Memory B cell (primary cell): ENCODE measurements at regions not wholly inside any gene's neighbourhood (a gene's known extent, or its start where the extent isn't known, plus 50 kb on each side); places are given as distances from the start of the nearest gene placed in this dataset.

Experiments
- ATAC-seq: fragments of 150-1000 bp; cut with Tn5 transposase; 2 replicates; pipeline ENCODE4 v1.10.0; 2021; ENCODE audit warnings: low read depth, mild to moderate bottlenecking, moderate library complexity
- DNase-seq, 2 donors: peaks; one replicate each; pipeline ENCODE4 v3.0.0; 2022; ENCODE audit warnings: low spot score in 2 of 2
- H3K27ac Mint-ChIP-seq: one replicate; pipeline ENCODE4 v1.8.0; 2022; ENCODE audit warnings: mild to moderate bottlenecking, moderate library complexity, mixed read lengths
- H3K27me3 Mint-ChIP-seq: one replicate; pipeline ENCODE4 v1.8.0; 2022; ENCODE audit warnings: mixed read lengths
- H3K36me3 Mint-ChIP-seq: one replicate; pipeline ENCODE4 v1.8.0; 2022; ENCODE audit warnings: mild to moderate bottlenecking, mixed read lengths
- H3K4me1 Mint-ChIP-seq: one replicate; pipeline ENCODE4 v1.8.0; 2022; ENCODE audit warnings: mixed read lengths
- H3K4me3 Mint-ChIP-seq: one replicate; pipeline ENCODE4 v1.8.0; 2022; ENCODE audit warnings: mild to moderate bottlenecking, moderate library complexity, mixed read lengths
- H3K9me3 Mint-ChIP-seq: one replicate; pipeline ENCODE4 v1.8.0; 2022; ENCODE audit warnings: mixed read lengths

GRCh38 chr2:39587641-39588040 lies 78.1 kb upstream of the TMEM178A start:
- Mint-ChIP-seq H3K4me1 (no peaks in the 10 kb centered on the region), H3K36me3 (peaks cover 2% of the 10 kb centered on the region), H3K27ac (no peak overlapping the region), H3K4me3 (no peak overlapping the region), H3K27me3 (peaks cover 12% of the 10 kb centered on the region), H3K9me3 (peaks cover 1% of the 10 kb centered on the region)
- DNase-seq (no peak), ATAC-seq (no peak)

- ATAC-seq: no peak
- no peak overlapping the region for H3K27ac Mint-ChIP-seq
- no peak for DNase-seq
Observed at GRCh38 chr2:39593439-39594393, 72.0 kb upstream of the TMEM178A start.

GRCh38 chr2:39595116-39595515 lies 70.6 kb upstream of the TMEM178A start:
- ATAC-seq: no peak
- H3K27ac Mint-ChIP-seq: no peak overlapping the region
- peaks cover 7% of the 10 kb centered on the region for H3K27me3 Mint-ChIP-seq
- no peaks in the 10 kb centered on the region for H3K36me3 Mint-ChIP-seq
- H3K4me1 Mint-ChIP-seq: no peaks in the 10 kb centered on the region
- H3K9me3 Mint-ChIP-seq: no peaks in the 10 kb centered on the region
- DNase-seq: no peak
- no peak overlapping the region for H3K4me3 Mint-ChIP-seq

More at GRCh38 chr2:39593439-39594393, 72.0 kb upstream of the TMEM178A start:
- Mint-ChIP-seq H3K4me1 (no peaks in the 10 kb centered on the region), H3K27me3 (peaks cover 7% of the 10 kb centered on the region), H3K36me3 (no peaks in the 10 kb centered on the region), H3K4me3 (no peak overlapping the region), H3K9me3 (no peaks in the 10 kb centered on the region)

- H3K4me3 Mint-ChIP-seq: no peak overlapping the region
- no peak overlapping the region for H3K27ac Mint-ChIP-seq
- no peaks in the 10 kb centered on the region for H3K9me3 Mint-ChIP-seq
- ATAC-seq (no peak), DNase-seq (no peak)
- H3K27me3 Mint-ChIP-seq: no peaks in the 10 kb centered on the region
- H3K36me3 Mint-ChIP-seq: no peaks in the 10 kb centered on the region
- no peaks in the 10 kb centered on the region for H3K4me1 Mint-ChIP-seq
Observed at GRCh38 chr2:39597314-39597713, 68.4 kb upstream of the TMEM178A start.

GRCh38 chr2:39602616-39603015 lies 63.1 kb upstream of the TMEM178A start:
- DNase-seq (no peak), ATAC-seq (no peak)
- Mint-ChIP-seq H3K9me3 (no peaks in the 10 kb centered on the region), H3K36me3 (no peaks in the 10 kb centered on the region), H3K27ac (no peak overlapping the region), H3K4me3 (no peak overlapping the region), H3K27me3 (peaks cover 10% of the 10 kb centered on the region), H3K4me1 (no peaks in the 10 kb centered on the region)

GRCh38 chr2:39603436-39603835 lies 62.3 kb upstream of the TMEM178A start:
- no peak overlapping the region for H3K4me3 Mint-ChIP-seq
- DNase-seq: no peak

GRCh38 chr2:39604866-39605265 lies 60.9 kb upstream of the TMEM178A start:
- Mint-ChIP-seq H3K27me3 (peaks cover 10% of the 10 kb centered on the region), H3K27ac (no peak overlapping the region), H3K36me3 (no peaks in the 10 kb centered on the region), H3K4me3 (no peak overlapping the region), H3K9me3 (no peaks in the 10 kb centered on the region), H3K4me1 (no peaks in the 10 kb centered on the region)
- no peak for ATAC-seq
- no peak for DNase-seq

More at GRCh38 chr2:39603436-39603835, 62.3 kb upstream of the TMEM178A start:
- H3K36me3 Mint-ChIP-seq: no peaks in the 10 kb centered on the region
- H3K27ac Mint-ChIP-seq: no peak overlapping the region
- no peaks in the 10 kb centered on the region for H3K9me3 Mint-ChIP-seq
- no peaks in the 10 kb centered on the region for H3K4me1 Mint-ChIP-seq
- no peak for ATAC-seq
- peaks cover 10% of the 10 kb centered on the region for H3K27me3 Mint-ChIP-seq

- H3K27me3 Mint-ChIP-seq: peaks cover 10% of the 10 kb centered on the region
- H3K27ac Mint-ChIP-seq: no peak overlapping the region
- ATAC-seq: no peak
- no peaks in the 10 kb centered on the region for H3K36me3 Mint-ChIP-seq
- H3K4me3 Mint-ChIP-seq: no peak overlapping the region
- H3K9me3 Mint-ChIP-seq: no peaks in the 10 kb centered on the region
- DNase-seq: no peak
- no peaks in the 10 kb centered on the region for H3K4me1 Mint-ChIP-seq
Observed at GRCh38 chr2:39606585-39606984, 59.1 kb upstream of the TMEM178A start.

GRCh38 chr2:39607538-39608262 lies 58.0 kb upstream of the TMEM178A start:
- Mint-ChIP-seq H3K4me3 (no peak overlapping the region), H3K9me3 (no peaks in the 10 kb centered on the region), H3K27ac (no peak overlapping the region), H3K36me3 (no peaks in the 10 kb centered on the region), H3K27me3 (peaks cover 11% of the 10 kb centered on the region), H3K4me1 (no peaks in the 10 kb centered on the region)
- ATAC-seq (no peak), DNase-seq (no peak)

- no peaks in the 10 kb centered on the region for H3K36me3 Mint-ChIP-seq
- H3K4me1 Mint-ChIP-seq: no peaks in the 10 kb centered on the region
- H3K27me3 Mint-ChIP-seq: peaks cover 10% of the 10 kb centered on the region
- H3K4me3 Mint-ChIP-seq: no peak overlapping the region
- no peak overlapping the region for H3K27ac Mint-ChIP-seq
- H3K9me3 Mint-ChIP-seq: no peaks in the 10 kb centered on the region
- ATAC-seq (no peak), DNase-seq (no peak)
Observed at GRCh38 chr2:39608263-39608575, 57.5 kb upstream of the TMEM178A start.

- no peaks in the 10 kb centered on the region for H3K4me1 Mint-ChIP-seq
- no peaks in the 10 kb centered on the region for H3K36me3 Mint-ChIP-seq
- no peak overlapping the region for H3K4me3 Mint-ChIP-seq
- no peaks in the 10 kb centered on the region for H3K9me3 Mint-ChIP-seq
- no peak overlapping the region for H3K27ac Mint-ChIP-seq
- ATAC-seq (no peak), DNase-seq (no peak)
- H3K27me3 Mint-ChIP-seq: peaks cover 10% of the 10 kb centered on the region
Observed at GRCh38 chr2:39608686-39609441, 56.9 kb upstream of the TMEM178A start.

GRCh38 chr2:39609917-39610316 lies 55.8 kb upstream of the TMEM178A start:
- DNase-seq (no peak), ATAC-seq (no peak)
- peaks cover 3% of the 10 kb centered on the region for H3K9me3 Mint-ChIP-seq
- peaks cover 2% of the 10 kb centered on the region for H3K4me1 Mint-ChIP-seq
- peaks cover 10% of the 10 kb centered on the region for H3K27me3 Mint-ChIP-seq
- H3K36me3 Mint-ChIP-seq: no peaks in the 10 kb centered on the region
- H3K27ac Mint-ChIP-seq: no peak overlapping the region
- H3K4me3 Mint-ChIP-seq: no peak overlapping the region

GRCh38 chr2:39615675-39616074 lies 50.0 kb upstream of the TMEM178A start:
- H3K36me3 Mint-ChIP-seq: no peaks in the 10 kb centered on the region
- peaks cover 8% of the 10 kb centered on the region for H3K4me1 Mint-ChIP-seq
- H3K27me3 Mint-ChIP-seq: peaks cover 17% of the 10 kb centered on the region
- peaks cover 3% of the 10 kb centered on the region for H3K9me3 Mint-ChIP-seq
- H3K27ac Mint-ChIP-seq: no peak overlapping the region
- ATAC-seq (no peak), DNase-seq (no peak)
- no peak overlapping the region for H3K4me3 Mint-ChIP-seq
